HG02759 (cell line): ENCODE measurements at regions not wholly inside any gene's neighbourhood (a gene's known extent, or its start where the extent isn't known, plus 50 kb on each side); places are given as distances from the start of the nearest gene placed in this dataset.
"Not testable (repeated sequence)": the region's sequence is repeated elsewhere in the genome, so short reads cannot be mapped to it uniquely, and the experiment has no call there.

Experiments
- ATAC-seq: cut with Tn5 transposase; IDR thresholded peaks from one replicate; pipeline ENCODE4 v1.9.1; 2021; ENCODE audit warnings: mild to moderate bottlenecking, moderate library complexity; ENCODE audit not compliant: unreplicated experiment

- ATAC-seq = no peak
These were observed 383.6 kb downstream of the SLITRK1 start for GRCh38 chr13:83498481-83499190.

DNA sequence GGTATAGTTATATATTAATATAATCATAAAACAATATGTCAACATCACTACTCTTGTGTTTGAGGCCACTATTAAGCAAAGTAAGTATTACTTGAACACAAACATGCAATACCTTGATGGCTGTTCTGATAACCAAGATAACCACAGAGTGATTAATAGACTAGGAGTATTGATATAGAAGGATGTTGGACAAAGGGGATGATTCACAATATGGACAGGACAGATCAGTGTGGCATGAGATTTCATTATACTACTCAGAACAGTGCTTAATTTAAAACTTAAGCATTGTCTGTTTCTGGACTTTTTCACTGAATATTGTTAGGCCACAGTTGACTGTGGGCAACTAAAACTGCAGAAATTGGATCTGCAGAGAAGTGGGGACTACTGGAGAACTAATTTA lies 384.2 kb downstream of the SLITRK1 start:
- ATAC-seq = no peak

DNA sequence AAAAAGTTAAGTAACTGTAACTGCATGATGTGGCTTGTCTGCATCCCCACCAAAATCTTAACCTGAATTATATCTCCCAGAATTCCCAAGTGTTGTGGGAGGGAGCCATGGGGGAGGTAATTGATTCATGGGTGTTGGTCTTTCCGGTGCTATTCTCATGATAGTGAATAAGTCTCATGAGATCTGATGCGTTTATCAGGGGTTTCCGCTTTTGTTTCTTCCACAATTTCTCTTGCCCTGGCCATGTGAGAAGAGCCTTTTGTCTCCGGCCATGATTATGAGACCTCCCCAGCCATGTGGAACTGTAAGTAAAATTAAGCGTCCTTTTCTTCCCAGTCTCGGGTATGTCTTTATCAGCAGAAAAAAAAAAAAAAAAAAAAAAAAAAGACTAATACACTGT lies 385.8 kb downstream of the SLITRK1 start:
- no peak for ATAC-seq

DNA sequence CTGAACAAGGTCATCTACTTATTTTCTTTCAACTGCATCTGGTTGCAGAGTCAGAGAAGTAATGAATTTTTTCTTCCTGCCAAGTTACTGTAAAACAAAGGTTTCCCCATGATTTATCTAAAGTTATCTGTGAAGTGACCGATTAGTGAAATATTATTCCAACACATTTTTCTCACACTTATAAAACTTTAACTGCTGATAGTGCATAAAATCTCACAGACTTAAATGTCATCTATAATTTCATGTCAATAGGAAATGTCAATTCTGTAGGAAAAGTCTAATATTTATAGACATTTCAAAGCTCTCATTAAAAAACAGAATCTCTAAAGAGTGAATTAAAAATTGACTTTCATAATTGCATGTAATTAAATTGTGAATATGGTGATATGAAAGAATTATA lies 397.2 kb downstream of the SLITRK1 start:
- no peak for ATAC-seq

DNA sequence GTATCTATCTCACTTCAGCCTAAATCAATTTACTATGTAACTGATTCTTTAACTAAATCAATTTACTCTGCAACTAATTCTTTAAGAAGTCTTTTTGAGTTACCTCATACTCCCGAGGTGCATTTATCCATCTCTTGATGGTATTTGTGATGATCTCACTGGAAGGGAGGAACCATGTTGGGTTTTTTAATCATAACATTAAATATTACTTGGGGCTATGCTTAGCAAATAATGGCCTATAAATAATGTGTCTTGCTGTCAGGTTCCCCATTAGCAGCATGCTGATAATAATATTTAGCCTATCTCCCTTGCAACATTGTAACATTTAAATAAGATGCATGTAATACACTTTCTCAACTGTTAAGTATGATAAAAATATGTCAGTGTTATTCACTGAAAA lies 411.3 kb downstream of the SLITRK1 start:
- ATAC-seq = no peak

DNA sequence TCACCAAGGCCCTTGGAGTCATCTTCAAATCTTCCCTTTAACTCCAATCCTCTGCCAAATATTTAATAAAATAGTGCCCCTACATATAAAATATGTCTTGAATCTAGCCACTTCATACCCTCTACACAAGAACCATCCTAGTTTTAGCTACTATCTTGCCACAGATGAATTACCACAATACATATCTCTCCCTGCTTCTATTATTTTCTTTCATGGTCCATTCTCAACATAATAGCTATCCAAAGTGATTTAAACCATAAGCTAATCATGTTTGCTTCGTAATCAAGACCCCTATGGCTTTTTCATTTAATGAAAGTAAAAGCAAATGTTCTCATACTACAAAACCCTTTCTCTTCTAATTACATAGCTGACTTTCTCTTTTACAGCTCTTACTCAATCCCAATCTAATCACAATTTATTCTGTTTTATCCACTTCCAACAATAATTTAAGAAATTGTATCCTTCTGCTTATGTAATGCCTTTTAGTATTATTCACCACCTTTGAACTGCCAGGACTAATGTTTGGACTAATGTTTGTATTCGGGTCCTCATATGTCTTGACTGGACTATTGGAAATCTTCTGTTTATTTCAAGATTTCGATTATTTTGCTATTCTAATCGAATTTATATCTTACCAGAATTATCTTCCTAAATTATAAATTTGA lies 412.0 kb downstream of the SLITRK1 start:
- ATAC-seq = no peak

- no peak for ATAC-seq
These were observed 428.6 kb downstream of the SLITRK1 start for GRCh38 chr13:83453723-83454122.

DNA sequence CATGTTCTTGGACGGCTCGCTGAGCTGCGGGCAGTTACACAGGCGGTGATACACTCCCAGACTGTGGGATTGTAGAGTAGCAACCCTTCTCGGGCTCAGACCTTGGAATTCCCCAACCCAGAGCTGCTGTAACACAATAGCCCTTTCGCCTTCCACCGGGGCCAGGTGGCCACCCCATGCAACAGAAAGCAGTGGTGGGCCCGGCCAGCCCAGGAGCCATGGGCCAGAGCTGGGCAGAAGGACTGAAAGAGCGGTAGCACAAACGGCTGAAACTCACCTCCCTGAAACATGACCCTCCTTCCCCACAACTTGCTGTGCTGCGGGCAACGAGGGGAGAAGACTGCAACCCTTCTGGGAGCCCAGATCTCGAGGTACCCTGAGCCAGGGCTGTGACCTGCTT lies 429.0 kb downstream of the SLITRK1 start:
- no peak for ATAC-seq

- ATAC-seq = no peak
These were observed 429.9 kb downstream of the SLITRK1 start for GRCh38 chr13:83452292-83452950.

GRCh38 chr13:83450591-83450990 lies 431.7 kb downstream of the SLITRK1 start:
- no peak for ATAC-seq

GRCh38 chr13:83449668-83450395 lies 432.4 kb downstream of the SLITRK1 start:
- no peak for ATAC-seq

DNA sequence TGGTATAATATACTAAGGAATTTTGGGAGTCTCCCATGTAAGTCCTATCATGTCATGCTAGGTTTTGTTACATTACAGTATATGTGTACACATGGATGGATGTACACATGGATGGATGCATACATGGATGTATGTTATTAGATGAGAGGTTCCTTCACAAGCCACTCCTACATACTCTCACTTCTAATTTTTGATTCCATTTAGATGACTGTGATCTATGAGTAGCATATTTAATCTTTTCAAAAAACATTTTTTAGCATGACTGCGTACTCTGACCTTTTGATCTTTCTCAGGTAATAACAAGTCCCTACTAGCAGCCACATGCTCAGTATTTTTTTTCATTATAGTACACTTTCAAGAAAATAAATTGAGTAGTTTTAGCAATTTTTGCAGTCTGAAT lies 441.8 kb downstream of the SLITRK1 start:
- ATAC-seq = no peak

DNA sequence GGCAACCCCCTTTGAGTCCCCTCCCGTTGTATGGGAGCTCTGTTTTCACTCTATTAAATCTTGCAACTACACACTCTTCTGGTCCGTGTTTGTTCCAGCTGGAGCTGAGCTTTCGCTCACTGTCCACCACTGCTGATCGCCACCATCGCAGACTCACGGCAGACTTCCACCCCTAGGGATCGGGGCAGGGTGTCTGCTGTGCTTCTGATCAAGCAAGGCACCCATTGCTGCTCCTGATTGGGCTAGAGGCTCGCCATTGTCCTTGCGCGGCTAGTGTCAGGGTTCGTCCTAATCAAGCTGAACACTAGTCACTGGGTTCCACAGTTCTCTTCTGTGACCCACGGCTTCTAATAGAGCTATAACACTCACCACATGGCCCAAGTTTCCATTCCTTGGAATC lies 442.8 kb downstream of the SLITRK1 start:
- ATAC-seq = not testable (repeated sequence)

- no peak for ATAC-seq
These were observed 458.4 kb downstream of the SLITRK1 start for GRCh38 chr13:83423861-83424260.

- ATAC-seq = no peak
These were observed 458.9 kb downstream of the SLITRK1 start for GRCh38 chr13:83423381-83423780.

DNA sequence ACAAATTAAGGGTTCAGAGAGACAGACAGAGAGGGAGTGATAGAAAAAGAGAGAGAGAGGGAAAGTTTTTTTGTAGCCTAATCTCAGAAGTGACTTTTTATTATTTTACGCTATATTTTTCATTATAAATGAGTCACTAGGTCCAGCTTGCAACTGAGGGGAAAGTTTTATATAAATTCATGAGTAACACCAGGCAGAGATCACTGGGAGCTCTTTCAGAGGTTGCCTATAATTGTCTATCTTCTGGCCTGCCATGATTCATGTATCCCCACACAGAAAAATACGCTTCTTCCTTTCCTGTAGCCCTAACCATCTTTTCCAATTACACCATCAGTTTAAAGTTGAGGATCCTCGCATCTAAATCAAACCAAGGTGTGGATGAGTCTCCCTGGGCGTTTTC lies 467.9 kb downstream of the SLITRK1 start:
- no peak for ATAC-seq

- no peak for ATAC-seq
These were observed 495.7 kb downstream of the SLITRK1 start for GRCh38 chr13:83386609-83387008.

DNA sequence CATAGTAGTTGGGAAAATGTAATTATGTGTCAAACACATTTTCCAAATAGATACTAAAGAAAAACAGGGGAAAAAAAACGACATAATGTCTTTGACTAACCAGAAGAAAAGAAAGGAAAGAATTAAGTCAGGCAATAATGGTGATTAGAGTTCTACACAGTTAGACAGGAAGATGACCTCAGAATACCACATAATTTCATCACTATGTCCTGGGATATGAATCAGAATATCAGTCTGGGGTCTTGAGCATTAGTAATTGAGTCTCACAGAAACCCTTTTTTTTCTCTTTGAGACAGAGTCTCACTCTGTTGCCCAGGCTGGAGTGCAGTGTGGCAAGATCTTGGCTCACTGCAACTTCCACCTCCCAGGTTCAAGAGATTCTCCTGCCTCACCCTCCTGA lies 503.4 kb downstream of the SLITRK1 start:
- ATAC-seq = no peak

DNA sequence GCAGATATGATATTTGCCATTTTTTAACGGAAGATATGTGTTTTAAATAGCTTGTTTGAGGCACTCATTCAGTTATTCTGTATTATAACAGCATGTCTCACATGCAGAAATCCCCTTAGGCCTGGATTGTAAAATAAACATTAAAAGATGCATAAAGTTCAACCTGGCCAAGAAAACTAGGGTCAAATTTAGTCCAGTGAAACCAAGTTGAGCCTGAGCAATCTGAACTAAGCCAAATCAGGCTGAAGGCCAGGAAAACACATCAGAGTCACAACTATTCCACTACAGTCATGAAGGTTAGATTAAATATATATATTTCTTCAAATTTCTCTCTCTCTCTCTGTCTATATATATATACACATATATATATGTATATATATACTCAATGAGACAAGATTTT lies 504.8 kb downstream of the SLITRK1 start:
- no peak for ATAC-seq

GRCh38 chr13:83372786-83373185 lies 509.5 kb downstream of the SLITRK1 start:
- no peak for ATAC-seq

- no peak for ATAC-seq
These were observed 516.6 kb downstream of the SLITRK1 start for GRCh38 chr13:83365723-83366122.

GRCh38 chr13:83355041-83355440 lies 527.2 kb downstream of the SLITRK1 start:
- ATAC-seq = no peak
